ENCODE measurements at regions not wholly inside any gene's neighbourhood (a gene's known extent, or its start where the extent isn't known, plus 50 kb on each side); places are given as distances from the start of the nearest gene placed in this dataset.

DNA sequence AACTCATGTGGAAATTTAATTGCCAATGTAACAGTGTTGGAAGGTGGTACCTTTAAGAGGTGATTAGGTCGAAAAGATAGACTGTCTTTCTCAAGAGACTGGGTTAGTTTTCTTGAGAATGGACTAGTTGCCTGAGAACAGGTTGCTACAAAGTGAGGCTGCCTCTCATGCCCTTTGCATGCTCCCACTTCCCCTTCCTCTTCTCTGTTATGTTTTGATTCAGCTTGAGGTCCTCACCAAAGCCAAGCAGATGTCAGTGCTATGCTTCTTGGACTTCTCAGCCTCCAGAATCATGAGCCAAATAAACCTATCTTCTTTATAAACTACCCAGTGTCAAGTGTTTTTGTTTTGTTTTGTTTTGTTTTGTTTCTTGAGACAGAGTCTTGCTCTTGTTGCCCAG is 187.0 kb upstream of the RUNX1 start:
- Histone ChIP-seq H3K27me3 (ENCODE audit: insufficient read depth) (no peaks in the 10 kb centered on the region), H3K9me3 (no peaks in the 10 kb centered on the region), H2AFZ (ENCODE audit: low read depth) (no peak overlapping the region), H3K9me2 (no peaks in the 10 kb centered on the region), H3K4me2 (no peak overlapping the region), H3K36me3 (replicated peaks in 1 of 2; ENCODE audit: control insufficient read depth in 1 of 2, insufficient read depth in 2 of 2, low read length in 1 of 2) (no peaks in the 10 kb centered on the region), H3F3A (replicated peaks; ENCODE audit: insufficient read depth) (no peaks in the 10 kb centered on the region), H3K27ac (ENCODE audit: low read depth in 2 of 2, low read length in 1 of 2) (no peak overlapping the region), H3K9ac (no peak overlapping the region), H3K79me2 (ENCODE audit: insufficient read depth) (no peaks in the 10 kb centered on the region), H3K4me3 (ENCODE audit: low read depth in 2 of 2, low read length in 1 of 2) (no peak overlapping the region), H3K4me1 (ENCODE audit: control insufficient read depth in 1 of 2, insufficient read depth in 2 of 2, low read depth in 1 of 2, low read length in 1 of 2) (peaks cover 0 to 6% of the 10 kb centered on the region in 2 experiments; a peak in 2 of 4 replicates), H4K20me1 (ENCODE audit: insufficient read depth) (no peaks in the 10 kb centered on the region)
- 81% methylated on average over 1 of the region's 1 CpG for WGBS (ENCODE audit: low lambda C conversion rate)
- ChIA-PET CTCF (no interaction called here), POLR2A (no interaction called here)
- TF ChIP-seq NRF1 (IDR thresholded peaks at IDR 0.05; ENCODE audit: low read depth, low read length) (no peak), USF2 (IDR thresholded peaks at IDR 0.05; ENCODE audit: borderline replicate concordance, low read depth, low read length) (no peak), POLR2AphosphoS5 (IDR thresholded peaks at IDR 0.05; ENCODE audit: low read depth, low read length) (no peak), JUND (IDR thresholded peaks at IDR 0.05) (no peak)
- no peak for DNase-seq

DNA sequence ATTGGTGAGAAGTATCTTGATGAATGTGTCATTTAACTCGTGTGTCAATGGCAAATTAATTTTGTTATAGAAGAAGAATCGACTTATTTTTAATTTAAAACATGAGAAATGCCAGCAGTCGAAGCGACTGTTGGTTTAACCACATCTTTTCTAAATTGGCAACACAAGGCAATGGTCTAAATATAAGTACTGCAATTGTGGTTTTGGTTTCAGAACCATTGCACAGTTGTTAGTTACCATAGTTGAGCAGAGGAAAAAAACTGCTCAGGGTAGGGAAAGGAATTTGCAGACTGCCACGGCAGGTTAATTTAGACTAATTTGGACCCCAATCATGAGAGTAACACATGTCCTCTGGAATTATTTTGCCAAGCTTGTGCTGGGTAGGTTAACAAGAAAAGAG is 185.6 kb upstream of the RUNX1 start:
- no peak overlapping the region for H3K4me2 ChIP-seq
- no peaks in the 10 kb centered on the region for H3K27me3 ChIP-seq (ENCODE audit: insufficient read depth)
- H3K79me2 ChIP-seq (ENCODE audit: insufficient read depth), result no peaks in the 10 kb centered on the region
- DNase-seq, result no peak
- H2AFZ ChIP-seq (ENCODE audit: low read depth), result no peak overlapping the region
- no peaks in the 10 kb centered on the region for H3K36me3 ChIP-seq (replicated peaks in 1 of 2; ENCODE audit: control insufficient read depth in 1 of 2, insufficient read depth in 2 of 2, low read length in 1 of 2)
- H3K9ac ChIP-seq, result no peak overlapping the region
- H3F3A ChIP-seq (replicated peaks; ENCODE audit: insufficient read depth), result no peaks in the 10 kb centered on the region
- H3K4me1 ChIP-seq (ENCODE audit: control insufficient read depth in 1 of 2, insufficient read depth in 2 of 2, low read depth in 1 of 2, low read length in 1 of 2), result peaks cover 0 to 2% of the 10 kb centered on the region in 2 experiments; a peak in 2 of 4 replicates
- CTCF ChIA-PET, result no interaction called here
- H3K27ac ChIP-seq (ENCODE audit: low read depth in 2 of 2, low read length in 1 of 2), result no peak overlapping the region
- H3K4me3 ChIP-seq (ENCODE audit: low read depth in 2 of 2, low read length in 1 of 2), result no peak overlapping the region
- TF ChIP-seq, protein P1, sequence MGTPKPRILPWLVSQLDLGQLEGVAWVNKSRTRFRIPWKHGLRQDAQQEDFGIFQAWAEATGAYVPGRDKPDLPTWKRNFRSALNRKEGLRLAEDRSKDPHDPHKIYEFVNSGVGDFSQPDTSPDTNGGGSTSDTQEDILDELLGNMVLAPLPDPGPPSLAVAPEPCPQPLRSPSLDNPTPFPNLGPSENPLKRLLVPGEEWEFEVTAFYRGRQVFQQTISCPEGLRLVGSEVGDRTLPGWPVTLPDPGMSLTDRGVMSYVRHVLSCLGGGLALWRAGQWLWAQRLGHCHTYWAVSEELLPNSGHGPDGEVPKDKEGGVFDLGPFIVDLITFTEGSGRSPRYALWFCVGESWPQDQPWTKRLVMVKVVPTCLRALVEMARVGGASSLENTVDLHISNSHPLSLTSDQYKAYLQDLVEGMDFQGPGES (IDR thresholded peaks at IDR 0.05; ENCODE audit: low read depth, low read length), result no peak
- no peak for TF ChIP-seq NRF1 (IDR thresholded peaks at IDR 0.05; ENCODE audit: low read depth, low read length)
- no peak for TF ChIP-seq RCOR1 (IDR thresholded peaks at IDR 0.05; ENCODE audit: low read length)
- no peak for TF ChIP-seq MXI1 (IDR thresholded peaks at IDR 0.05; ENCODE audit: low read depth, low read length)
- no peak for TF ChIP-seq GABPA (IDR thresholded peaks at IDR 0.05; ENCODE audit: low read depth)
- no peak for TF ChIP-seq POLR2AphosphoS5 (IDR thresholded peaks at IDR 0.05; ENCODE audit: low read depth, low read length)
- no peak for TF ChIP-seq USF2 (IDR thresholded peaks at IDR 0.05; ENCODE audit: borderline replicate concordance, low read depth, low read length)
- no peak for TF ChIP-seq MAX (IDR thresholded peaks at IDR 0.05; ENCODE audit: low read depth)
- TF ChIP-seq FOXJ3 (CRISPR knock-in tag; IDR thresholded peaks at IDR 0.05), result no peak
- TF ChIP-seq CHD2 (IDR thresholded peaks at IDR 0.05; ENCODE audit: low read length, partially characterized antibody), result no peak
- no peak for TF ChIP-seq RAD21 (IDR thresholded peaks at IDR 0.05; ENCODE audit: low read length)
- no peak for TF ChIP-seq TAF1 (IDR thresholded peaks at IDR 0.05; ENCODE audit: borderline replicate concordance, low read depth, low read length)
- TF ChIP-seq SIN3A (IDR thresholded peaks at IDR 0.05; ENCODE audit: borderline replicate concordance, low read depth, low read length), result no peak
- POLR2A ChIA-PET, result no interaction called here
- H4K20me1 ChIP-seq (ENCODE audit: insufficient read depth), result no peaks in the 10 kb centered on the region
- H3K9me2 ChIP-seq, result no peaks in the 10 kb centered on the region
- 47% methylated on average over 5 of the region's 5 CpGs for WGBS (ENCODE audit: low lambda C conversion rate)
- H3K9me3 ChIP-seq, result no peaks in the 10 kb centered on the region

Measured in SK-N-SH (cell line).